ENCODE measurements at regions not wholly inside any gene's neighbourhood (a gene's known extent, or its start where the extent isn't known, plus 50 kb on each side); places are given as distances from the start of the nearest gene placed in this dataset.
A peak's percentile ranks its signal among the peaks of the same experiment; 100 is the strongest.

GRCh38 chr13:60627071-60627686 is 230.2 kb downstream of the TDRD3 start:
- no peak for DNase-seq (ENCODE audit: low read depth)
- H3K4me3 ChIP-seq (ENCODE audit: low read depth, low read length): no peak overlapping the region
- TF ChIP-seq, protein P1, sequence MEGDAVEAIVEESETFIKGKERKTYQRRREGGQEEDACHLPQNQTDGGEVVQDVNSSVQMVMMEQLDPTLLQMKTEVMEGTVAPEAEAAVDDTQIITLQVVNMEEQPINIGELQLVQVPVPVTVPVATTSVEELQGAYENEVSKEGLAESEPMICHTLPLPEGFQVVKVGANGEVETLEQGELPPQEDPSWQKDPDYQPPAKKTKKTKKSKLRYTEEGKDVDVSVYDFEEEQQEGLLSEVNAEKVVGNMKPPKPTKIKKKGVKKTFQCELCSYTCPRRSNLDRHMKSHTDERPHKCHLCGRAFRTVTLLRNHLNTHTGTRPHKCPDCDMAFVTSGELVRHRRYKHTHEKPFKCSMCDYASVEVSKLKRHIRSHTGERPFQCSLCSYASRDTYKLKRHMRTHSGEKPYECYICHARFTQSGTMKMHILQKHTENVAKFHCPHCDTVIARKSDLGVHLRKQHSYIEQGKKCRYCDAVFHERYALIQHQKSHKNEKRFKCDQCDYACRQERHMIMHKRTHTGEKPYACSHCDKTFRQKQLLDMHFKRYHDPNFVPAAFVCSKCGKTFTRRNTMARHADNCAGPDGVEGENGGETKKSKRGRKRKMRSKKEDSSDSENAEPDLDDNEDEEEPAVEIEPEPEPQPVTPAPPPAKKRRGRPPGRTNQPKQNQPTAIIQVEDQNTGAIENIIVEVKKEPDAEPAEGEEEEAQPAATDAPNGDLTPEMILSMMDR (conservative IDR thresholded peaks at IDR 0.05; ENCODE audit: low read depth, low read length): peak; percentile 84
